HG03196 (cell line): ENCODE measurements at regions not wholly inside any gene's neighbourhood (a gene's known extent, or its start where the extent isn't known, plus 50 kb on each side); places are given as distances from the start of the nearest gene placed in this dataset.

Experiments used
- ATAC-seq: cut with Tn5 transposase; IDR thresholded peaks from one replicate; pipeline ENCODE4 v1.9.1; 2021; ENCODE audit not compliant: unreplicated experiment

DNA sequence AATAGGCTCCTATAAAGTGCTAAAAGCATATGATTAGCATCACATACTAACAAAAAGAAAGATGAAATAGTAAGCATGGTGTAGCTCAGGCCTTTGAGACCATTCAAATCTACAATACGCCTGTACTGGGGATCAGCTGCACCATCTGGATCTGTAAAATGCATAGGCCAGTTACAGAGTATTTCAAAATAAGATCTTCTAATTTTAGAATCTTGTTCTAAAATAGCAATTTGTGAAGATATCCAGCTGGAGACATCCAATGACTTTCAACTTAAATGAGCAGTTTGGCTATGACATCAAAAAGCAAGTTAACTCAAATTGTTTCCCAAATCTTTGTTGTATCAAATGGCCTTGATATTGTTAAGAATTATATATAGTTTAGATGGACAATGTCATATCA, 386.3 kb downstream of the MRPS30 start:
- ATAC-seq = no peak
